Gastroesophageal sphincter (tissue), 3 donors: ENCODE measurements at regions not wholly inside any gene's neighbourhood (a gene's known extent, or its start where the extent isn't known, plus 50 kb on each side); places are given as distances from the start of the nearest gene placed in this dataset.

ENCODE experiments used
- CTCF ChIP-seq, 4 experiments: fragments of 200-600 bp in 2 of 4; fragments of 450-650 bp in 2 of 4; sonication (generic) in 1 of 4; IDR thresholded peaks; one replicate each; pipeline ENCODE4 v1.5.1; 2017 to 2019; ENCODE audit warnings: antibody characterized with exemption in 4 of 4, mild to moderate bottlenecking in 2 of 4, moderate library complexity in 2 of 4
- EP300 ChIP-seq: sonication (generic); formaldehyde crosslinking; IDR thresholded peaks from one replicate; pipeline ENCODE4 v1.6.1; 2017; ENCODE audit warnings: antibody characterized with exemption, mild to moderate bottlenecking
- POLR2A ChIP-seq, 2 donors: fragments of 450-650 bp; IDR thresholded peaks; one replicate each; pipeline ENCODE4 v1.6.1; 2017; ENCODE audit warnings: antibody characterized with exemption in 2 of 2, mild to moderate bottlenecking in 2 of 2, moderate library complexity in 1 of 2
- POLR2AphosphoS5 ChIP-seq: sonication (generic); formaldehyde crosslinking; IDR thresholded peaks from one replicate; pipeline ENCODE4 v1.6.1; 2017; ENCODE audit warnings: antibody characterized with exemption

- no peak for TF ChIP-seq CTCF (IDR thresholded peaks at IDR 0.05)
- no peak for TF ChIP-seq POLR2A (IDR thresholded peaks at IDR 0.05)
- no peak for TF ChIP-seq EP300
- no peak for TF ChIP-seq POLR2AphosphoS5
Observed at GRCh38 chr10:128713874-128714570, 587.8 kb upstream of the MKI67 start.
